ENCODE measurements at regions not wholly inside any gene's neighbourhood (a gene's known extent, or its start where the extent isn't known, plus 50 kb on each side); places are given as distances from the start of the nearest gene placed in this dataset.

DNA sequence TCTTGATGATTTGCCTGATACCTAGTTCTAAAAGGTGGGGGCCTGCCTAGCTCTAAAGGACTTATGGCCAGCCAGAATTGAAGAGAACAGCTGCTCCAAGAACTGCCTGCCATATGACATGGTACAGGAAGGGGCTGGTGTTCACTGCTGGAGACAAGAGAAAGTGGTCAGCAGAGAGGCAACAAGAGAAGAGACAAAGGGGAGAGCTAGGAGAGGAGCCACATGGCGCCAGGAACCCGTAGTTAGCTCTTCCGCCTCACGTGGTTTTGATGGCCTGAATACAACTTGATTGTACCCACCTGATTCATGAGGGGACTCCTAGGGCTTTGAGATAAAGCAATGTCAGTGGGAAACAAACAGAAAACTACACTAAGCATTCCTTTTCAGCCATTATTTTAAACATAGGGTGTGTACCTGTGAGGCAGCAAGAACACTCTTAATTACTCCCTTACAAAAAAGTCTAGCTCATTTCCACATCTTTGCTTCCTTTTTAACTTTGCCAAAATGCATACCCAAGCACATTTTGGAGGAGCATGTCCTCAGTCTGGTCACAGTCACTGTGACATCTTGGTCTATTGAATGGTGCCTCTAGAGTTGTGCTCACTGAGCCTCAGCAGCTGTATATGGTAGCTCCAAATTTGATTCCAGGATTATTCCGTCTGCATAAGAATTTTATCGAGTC lies 71.6 kb downstream of the CCDC71L start:
- Histone ChIP-seq H3K36me3 (ENCODE audit: control insufficient read depth, insufficient read depth, low read length) (no peaks in the 10 kb centered on the region), H3K27me3 (ENCODE audit: control insufficient read depth, insufficient read depth, low read length) (no peaks in the 10 kb centered on the region), H3K4me3 (ENCODE audit: low read depth, low read length) (no peak overlapping the region)
- TF ChIP-seq, protein P1, sequence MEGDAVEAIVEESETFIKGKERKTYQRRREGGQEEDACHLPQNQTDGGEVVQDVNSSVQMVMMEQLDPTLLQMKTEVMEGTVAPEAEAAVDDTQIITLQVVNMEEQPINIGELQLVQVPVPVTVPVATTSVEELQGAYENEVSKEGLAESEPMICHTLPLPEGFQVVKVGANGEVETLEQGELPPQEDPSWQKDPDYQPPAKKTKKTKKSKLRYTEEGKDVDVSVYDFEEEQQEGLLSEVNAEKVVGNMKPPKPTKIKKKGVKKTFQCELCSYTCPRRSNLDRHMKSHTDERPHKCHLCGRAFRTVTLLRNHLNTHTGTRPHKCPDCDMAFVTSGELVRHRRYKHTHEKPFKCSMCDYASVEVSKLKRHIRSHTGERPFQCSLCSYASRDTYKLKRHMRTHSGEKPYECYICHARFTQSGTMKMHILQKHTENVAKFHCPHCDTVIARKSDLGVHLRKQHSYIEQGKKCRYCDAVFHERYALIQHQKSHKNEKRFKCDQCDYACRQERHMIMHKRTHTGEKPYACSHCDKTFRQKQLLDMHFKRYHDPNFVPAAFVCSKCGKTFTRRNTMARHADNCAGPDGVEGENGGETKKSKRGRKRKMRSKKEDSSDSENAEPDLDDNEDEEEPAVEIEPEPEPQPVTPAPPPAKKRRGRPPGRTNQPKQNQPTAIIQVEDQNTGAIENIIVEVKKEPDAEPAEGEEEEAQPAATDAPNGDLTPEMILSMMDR (IDR thresholded peaks at IDR 0.05; ENCODE audit: insufficient read depth, low read length, severe bottlenecking): no peak
- no peak for FAIRE-seq
- no peak for DNase-seq (ENCODE audit: low read depth)

DNA sequence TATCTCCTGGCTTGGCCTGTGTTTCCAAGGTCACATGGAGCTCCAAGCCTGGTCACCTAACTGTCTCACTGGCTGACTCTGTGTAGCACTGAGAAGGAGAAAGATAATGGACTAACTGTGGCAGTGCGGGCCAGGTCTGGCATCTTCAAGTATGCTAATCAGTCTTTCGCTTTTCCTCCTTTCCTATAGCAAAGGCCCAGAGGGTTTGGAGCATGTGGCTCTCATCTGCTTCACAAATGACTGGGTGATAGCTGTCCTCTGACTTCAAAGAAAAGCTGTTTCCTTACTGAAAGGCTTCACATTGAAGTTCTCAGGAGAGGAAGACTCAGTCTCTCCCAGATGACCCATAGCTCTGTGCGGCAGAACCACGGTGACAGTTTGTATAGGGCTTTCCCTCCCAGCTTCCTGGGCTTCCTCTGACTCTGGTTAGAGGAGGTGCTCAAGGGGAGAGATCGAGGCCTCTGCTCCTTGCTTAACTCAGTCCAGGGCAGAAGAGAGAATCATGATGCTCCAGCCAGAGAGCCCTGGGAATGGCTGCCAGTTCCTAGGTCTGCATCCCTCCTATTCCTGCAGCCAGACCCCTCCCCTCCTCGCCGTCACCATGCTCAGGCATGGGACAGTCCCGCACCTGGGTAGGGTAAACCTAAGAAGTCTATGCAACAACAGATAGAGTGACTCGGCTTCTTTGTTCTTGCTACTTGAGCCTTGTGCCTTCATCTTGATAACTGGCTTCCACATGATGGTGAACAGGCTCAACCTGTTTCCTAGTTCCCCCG lies 72.3 kb downstream of the CCDC71L start:
- FAIRE-seq (no peak), DNase-seq (ENCODE audit: low read depth) (no peak)
- no peak overlapping the region for H3K4me3 ChIP-seq (ENCODE audit: low read depth, low read length)
- TF ChIP-seq, protein P1 (IDR thresholded peaks at IDR 0.05; ENCODE audit: insufficient read depth, low read length, severe bottlenecking): no peak
- no peaks in the 10 kb centered on the region for H3K27me3 ChIP-seq (ENCODE audit: control insufficient read depth, insufficient read depth, low read length)
- no peaks in the 10 kb centered on the region for H3K36me3 ChIP-seq (ENCODE audit: control insufficient read depth, insufficient read depth, low read length)

DNA sequence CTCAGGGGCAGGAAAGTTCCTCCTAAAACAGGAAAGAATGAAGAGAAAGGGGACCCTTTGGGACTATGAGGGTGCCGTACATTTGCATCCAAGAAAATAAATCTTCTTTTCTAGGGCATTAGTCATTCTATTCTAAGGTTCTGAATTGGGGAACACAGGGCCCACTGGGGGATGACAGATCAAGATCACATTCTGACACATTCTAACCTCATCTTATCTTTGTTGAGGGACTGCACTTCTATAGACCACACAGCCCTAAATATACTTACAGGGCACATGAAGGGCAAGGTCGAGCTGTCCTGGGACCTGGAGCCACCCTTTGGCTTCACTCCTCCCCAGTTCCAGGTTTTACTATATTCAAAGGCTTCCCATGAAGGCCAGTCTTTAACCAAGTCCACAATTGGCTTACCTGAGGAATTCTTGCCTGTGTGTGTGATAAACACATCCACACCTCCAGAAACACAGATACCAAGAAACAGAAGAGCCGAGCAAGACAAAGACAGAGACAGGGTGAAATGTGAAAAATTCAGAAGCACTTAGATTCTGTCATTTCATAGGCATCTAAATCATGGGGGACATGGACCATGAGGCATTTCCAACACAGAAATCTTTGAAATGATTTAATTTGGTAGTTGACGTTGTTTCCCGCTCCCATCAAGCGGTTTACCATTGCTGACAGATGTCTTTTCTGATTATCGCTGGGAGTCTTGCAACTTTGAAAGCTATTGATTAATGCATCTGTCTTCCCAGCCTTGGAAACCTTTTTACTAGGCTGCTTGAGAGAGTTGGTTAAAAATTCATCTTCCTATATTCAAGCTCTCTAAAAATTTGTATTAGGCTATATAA lies 75.8 kb downstream of the CCDC71L start:
- no peak for FAIRE-seq
- DNase-seq (ENCODE audit: low read depth): no peak
- H3K4me3 ChIP-seq (ENCODE audit: low read depth, low read length): no peak overlapping the region
- no peaks in the 10 kb centered on the region for H3K36me3 ChIP-seq (ENCODE audit: control insufficient read depth, insufficient read depth, low read length)
- TF ChIP-seq, protein P1 (IDR thresholded peaks at IDR 0.05; ENCODE audit: insufficient read depth, low read length, severe bottlenecking): no peak
- H3K27me3 ChIP-seq (ENCODE audit: control insufficient read depth, insufficient read depth, low read length): no peaks in the 10 kb centered on the region

DNA sequence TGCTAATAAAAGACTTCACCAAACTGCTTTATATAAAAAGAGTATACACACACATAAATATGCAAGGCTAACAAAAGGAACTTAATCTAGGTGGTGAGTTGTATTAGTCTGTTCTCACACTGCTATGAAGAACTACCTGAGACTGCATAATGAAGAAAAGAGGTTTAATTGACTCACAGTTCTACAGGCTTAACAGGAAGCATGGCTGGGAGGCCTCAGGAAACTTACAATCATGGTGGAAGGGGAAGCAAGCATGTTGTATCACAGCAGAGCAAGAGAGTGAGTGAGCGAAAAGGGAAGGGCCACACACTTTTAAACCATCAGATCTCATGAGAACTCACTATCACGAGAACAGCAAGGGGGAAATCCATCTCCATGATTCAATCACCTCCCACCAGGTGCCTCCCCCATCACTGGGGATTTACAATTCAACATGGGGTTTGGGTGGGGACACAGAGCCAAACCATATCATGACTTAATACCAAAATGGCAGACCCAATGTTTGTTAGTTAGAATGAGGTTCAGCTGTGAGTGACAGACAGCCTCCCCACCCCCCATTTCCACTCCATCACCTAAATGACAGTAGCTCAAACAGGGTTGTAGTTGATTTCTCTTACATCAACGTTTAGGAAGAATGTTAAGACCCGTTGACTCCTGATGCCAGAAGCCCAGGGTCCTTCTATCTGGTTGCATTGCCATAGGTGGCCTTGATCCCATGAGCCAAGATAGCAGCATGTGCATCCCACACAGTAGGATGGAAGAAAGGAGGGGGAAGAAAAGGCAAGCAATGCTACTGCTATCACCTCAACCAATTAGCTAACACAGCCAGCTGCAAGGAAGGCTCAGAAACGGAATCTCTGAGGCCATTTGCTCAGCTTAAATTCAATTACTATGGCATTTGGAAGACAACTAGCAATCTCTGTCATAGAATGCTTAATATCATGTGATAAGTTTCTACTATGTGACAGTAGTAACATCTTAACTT lies 77.0 kb downstream of the CCDC71L start:
- no peak for FAIRE-seq
- Histone ChIP-seq H3K4me3 (ENCODE audit: low read depth, low read length) (no peak overlapping the region), H3K36me3 (ENCODE audit: control insufficient read depth, insufficient read depth, low read length) (no peaks in the 10 kb centered on the region), H3K27me3 (ENCODE audit: control insufficient read depth, insufficient read depth, low read length) (no peaks in the 10 kb centered on the region)
- TF ChIP-seq, protein P1 (IDR thresholded peaks at IDR 0.05; ENCODE audit: insufficient read depth, low read length, severe bottlenecking): no peak
- no peak for DNase-seq (ENCODE audit: low read depth)

DNA sequence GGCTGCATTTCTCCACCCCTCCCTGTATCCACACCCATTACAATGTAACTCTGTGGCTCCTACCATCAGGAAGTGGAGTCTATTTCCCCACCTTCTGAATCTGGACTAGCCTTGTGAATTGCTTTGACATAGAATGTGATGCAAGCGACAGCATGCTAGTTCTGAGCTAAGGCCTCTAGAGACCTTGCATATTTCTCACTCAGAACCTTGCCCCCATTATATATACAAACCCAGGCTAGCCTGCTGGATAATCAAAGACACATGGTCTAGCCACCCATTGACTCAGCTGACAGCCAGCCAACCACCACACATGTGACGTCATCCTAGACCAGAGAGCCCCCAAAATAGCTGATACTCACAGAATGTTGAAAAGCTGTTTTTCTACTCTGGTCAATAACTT lies 77.9 kb downstream of the CCDC71L start:
- Histone ChIP-seq H3K4me3 (ENCODE audit: low read depth, low read length) (no peak overlapping the region), H3K27me3 (ENCODE audit: control insufficient read depth, insufficient read depth, low read length) (no peaks in the 10 kb centered on the region), H3K36me3 (ENCODE audit: control insufficient read depth, insufficient read depth, low read length) (no peaks in the 10 kb centered on the region)
- FAIRE-seq (no peak), DNase-seq (ENCODE audit: low read depth) (no peak)
- TF ChIP-seq, protein P1 (IDR thresholded peaks at IDR 0.05; ENCODE audit: insufficient read depth, low read length, severe bottlenecking): no peak
